ENCODE measurements at regions not wholly inside any gene's neighbourhood (a gene's known extent, or its start where the extent isn't known, plus 50 kb on each side); places are given as distances from the start of the nearest gene placed in this dataset.

DNA sequence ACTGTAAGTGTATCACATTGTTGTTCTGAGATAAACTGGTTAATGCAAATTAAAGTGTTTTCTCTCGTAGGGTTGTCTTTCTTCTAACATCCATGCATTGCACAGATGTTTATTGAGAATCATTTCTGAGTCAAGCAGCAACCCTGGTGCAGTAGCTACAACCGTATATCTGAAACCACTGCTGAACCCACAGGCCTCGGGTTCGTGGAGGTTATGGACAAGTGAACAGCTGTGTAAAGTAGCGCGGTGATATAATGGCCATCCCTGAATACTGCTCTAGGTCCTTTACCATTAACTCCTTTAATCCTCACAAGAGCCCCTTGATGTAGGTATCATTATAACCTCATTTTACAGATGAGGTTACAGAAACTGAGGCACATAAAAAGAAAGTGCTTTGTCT, 486.1 kb upstream of the TMEM132C start:
- TF ChIP-seq, protein P1, sequence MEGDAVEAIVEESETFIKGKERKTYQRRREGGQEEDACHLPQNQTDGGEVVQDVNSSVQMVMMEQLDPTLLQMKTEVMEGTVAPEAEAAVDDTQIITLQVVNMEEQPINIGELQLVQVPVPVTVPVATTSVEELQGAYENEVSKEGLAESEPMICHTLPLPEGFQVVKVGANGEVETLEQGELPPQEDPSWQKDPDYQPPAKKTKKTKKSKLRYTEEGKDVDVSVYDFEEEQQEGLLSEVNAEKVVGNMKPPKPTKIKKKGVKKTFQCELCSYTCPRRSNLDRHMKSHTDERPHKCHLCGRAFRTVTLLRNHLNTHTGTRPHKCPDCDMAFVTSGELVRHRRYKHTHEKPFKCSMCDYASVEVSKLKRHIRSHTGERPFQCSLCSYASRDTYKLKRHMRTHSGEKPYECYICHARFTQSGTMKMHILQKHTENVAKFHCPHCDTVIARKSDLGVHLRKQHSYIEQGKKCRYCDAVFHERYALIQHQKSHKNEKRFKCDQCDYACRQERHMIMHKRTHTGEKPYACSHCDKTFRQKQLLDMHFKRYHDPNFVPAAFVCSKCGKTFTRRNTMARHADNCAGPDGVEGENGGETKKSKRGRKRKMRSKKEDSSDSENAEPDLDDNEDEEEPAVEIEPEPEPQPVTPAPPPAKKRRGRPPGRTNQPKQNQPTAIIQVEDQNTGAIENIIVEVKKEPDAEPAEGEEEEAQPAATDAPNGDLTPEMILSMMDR (IDR thresholded peaks at IDR 0.05; ENCODE audit: control extremely low read depth in 1 of 3, insufficient read depth in 1 of 3, low read depth in 1 of 3, low read length in 3 of 3), result no peak
- TF ChIP-seq POLR2A (IDR thresholded peaks at IDR 0.05; ENCODE audit: control extremely low read depth in 1 of 2, low read depth in 2 of 2, low read length in 2 of 2), result no peak
- no peak for TF ChIP-seq BRCA1 (IDR thresholded peaks at IDR 0.05; ENCODE audit: low read depth, low read length)
- TF ChIP-seq ATF2 (IDR thresholded peaks at IDR 0.05; ENCODE audit: low read length), result no peak
- no peak for TF ChIP-seq JUND (IDR thresholded peaks at IDR 0.05; ENCODE audit: low read length)
- TF ChIP-seq TAF1 (IDR thresholded peaks at IDR 0.05; ENCODE audit: low read depth, low read length), result no peak
- TF ChIP-seq, protein P2, sequence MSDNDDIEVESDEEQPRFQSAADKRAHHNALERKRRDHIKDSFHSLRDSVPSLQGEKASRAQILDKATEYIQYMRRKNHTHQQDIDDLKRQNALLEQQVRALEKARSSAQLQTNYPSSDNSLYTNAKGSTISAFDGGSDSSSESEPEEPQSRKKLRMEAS (IDR thresholded peaks at IDR 0.05), result no peak
